Ascending aorta (tissue), 2 donors: ENCODE measurements at regions not wholly inside any gene's neighbourhood (a gene's known extent, or its start where the extent isn't known, plus 50 kb on each side); places are given as distances from the start of the nearest gene placed in this dataset.

Experiments used
- DNase-seq, 2 donors: peaks; one replicate each; pipeline ENCODE4 v3.0.0-alpha.2; 2019; ENCODE audit warnings: low spot score in 2 of 2
- H3K27ac ChIP-seq, 2 donors: fragments of 200-600 bp; sonication (generic); one replicate each; pipeline ENCODE4 v1.5.1; 2016 to 2017; ENCODE audit warnings: mild to moderate bottlenecking in 1 of 2
- H3K27me3 ChIP-seq: fragments of 200-600 bp; sonication (generic); one replicate; pipeline ENCODE4 v1.5.1; 2017
- H3K36me3 ChIP-seq, 2 donors: fragments of 200-600 bp; sonication (generic); one replicate each; pipeline ENCODE4 v1.5.1; 2016
- H3K4me1 ChIP-seq, 2 donors: fragments of 200-600 bp; sonication (generic); one replicate each; pipeline ENCODE4 v1.5.1; 2016 to 2017; ENCODE audit warnings: mild to moderate bottlenecking in 1 of 2
- H3K4me3 ChIP-seq, 2 donors: fragments of 200-600 bp; sonication (generic); one replicate each; pipeline ENCODE4 v1.5.1; 2016 to 2017; ENCODE audit warnings: mild to moderate bottlenecking in 1 of 2
- H3K9me3 ChIP-seq, 2 donors: fragments of 200-600 bp; sonication (generic); one replicate each; pipeline ENCODE4 v1.5.1; 2016
- intact Hi-C: fragments of 100-400 bp; cut with DNase I; formaldehyde crosslinking; loops from one replicate; pipeline ENCODE4 v1.15.1; 2023
- TF ChIP-seq, protein P1 (sequence below), 3 experiments: fragments of 200-600 bp in 2 of 3; fragments of 450-650 bp in 1 of 3; sonication (generic) in 2 of 3; IDR thresholded peaks; one replicate each; pipeline ENCODE4 v1.5.1; 2016 to 2019; ENCODE audit warnings: antibody characterized with exemption in 3 of 3, mild to moderate bottlenecking in 1 of 3, moderate library complexity in 1 of 3

- Histone ChIP-seq H3K27me3 (no peaks in the 10 kb centered on the region), H3K9me3 (no peaks in the 10 kb centered on the region), H3K27ac (no peak overlapping the region), H3K4me1 (no peaks in the 10 kb centered on the region), H3K36me3 (no peaks in the 10 kb centered on the region), H3K4me3 (no peak overlapping the region)
- intact Hi-C loops = no loop called here
- TF ChIP-seq, protein P1, sequence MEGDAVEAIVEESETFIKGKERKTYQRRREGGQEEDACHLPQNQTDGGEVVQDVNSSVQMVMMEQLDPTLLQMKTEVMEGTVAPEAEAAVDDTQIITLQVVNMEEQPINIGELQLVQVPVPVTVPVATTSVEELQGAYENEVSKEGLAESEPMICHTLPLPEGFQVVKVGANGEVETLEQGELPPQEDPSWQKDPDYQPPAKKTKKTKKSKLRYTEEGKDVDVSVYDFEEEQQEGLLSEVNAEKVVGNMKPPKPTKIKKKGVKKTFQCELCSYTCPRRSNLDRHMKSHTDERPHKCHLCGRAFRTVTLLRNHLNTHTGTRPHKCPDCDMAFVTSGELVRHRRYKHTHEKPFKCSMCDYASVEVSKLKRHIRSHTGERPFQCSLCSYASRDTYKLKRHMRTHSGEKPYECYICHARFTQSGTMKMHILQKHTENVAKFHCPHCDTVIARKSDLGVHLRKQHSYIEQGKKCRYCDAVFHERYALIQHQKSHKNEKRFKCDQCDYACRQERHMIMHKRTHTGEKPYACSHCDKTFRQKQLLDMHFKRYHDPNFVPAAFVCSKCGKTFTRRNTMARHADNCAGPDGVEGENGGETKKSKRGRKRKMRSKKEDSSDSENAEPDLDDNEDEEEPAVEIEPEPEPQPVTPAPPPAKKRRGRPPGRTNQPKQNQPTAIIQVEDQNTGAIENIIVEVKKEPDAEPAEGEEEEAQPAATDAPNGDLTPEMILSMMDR (IDR thresholded peaks at IDR 0.05) = no peak
- no peak for DNase-seq
These were observed 855.5 kb upstream of the SALL3 start for GRCh38 chr18:78123926-78124797.

DNA sequence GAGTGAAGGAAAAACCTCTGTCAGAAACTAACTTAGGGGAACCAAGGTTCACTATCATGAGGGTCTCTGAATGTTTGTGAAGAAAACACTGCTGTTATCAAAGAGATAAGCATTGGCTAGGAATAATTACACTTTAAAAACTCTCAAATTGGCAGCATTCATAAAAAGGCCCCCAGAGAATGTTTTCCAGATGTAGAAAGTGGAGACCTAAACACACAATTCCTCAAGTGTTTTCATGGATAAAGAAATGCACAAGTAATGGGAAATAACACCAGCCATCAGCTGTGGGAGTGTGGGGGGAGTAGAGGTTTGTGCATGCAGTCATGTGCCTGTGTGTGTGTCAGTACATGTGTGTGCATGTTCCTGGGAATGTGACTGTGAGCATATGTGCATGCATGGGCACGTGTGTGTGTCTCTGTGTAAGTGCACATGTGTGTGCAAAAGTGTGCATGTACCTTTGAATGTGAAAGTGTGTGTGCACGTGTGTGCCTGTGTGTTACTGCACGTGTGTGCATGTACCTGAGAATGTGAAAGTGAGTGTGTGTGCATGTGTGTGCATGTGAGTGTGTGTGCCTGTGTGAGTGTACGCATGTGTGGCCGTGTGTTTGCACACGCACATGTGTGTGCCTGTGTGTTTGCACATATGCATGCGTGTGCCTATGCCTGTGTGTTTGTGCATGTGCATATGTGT, 854.3 kb upstream of the SALL3 start:
- Histone ChIP-seq H3K9me3 (no peaks in the 10 kb centered on the region), H3K27me3 (no peaks in the 10 kb centered on the region), H3K4me3 (no peak overlapping the region), H3K4me1 (no peaks in the 10 kb centered on the region), H3K27ac (no peak overlapping the region), H3K36me3 (no peaks in the 10 kb centered on the region)
- DNase-seq = no peak
- intact Hi-C loops = no loop called here
- TF ChIP-seq, protein P1 (IDR thresholded peaks at IDR 0.05) = no peak

DNA sequence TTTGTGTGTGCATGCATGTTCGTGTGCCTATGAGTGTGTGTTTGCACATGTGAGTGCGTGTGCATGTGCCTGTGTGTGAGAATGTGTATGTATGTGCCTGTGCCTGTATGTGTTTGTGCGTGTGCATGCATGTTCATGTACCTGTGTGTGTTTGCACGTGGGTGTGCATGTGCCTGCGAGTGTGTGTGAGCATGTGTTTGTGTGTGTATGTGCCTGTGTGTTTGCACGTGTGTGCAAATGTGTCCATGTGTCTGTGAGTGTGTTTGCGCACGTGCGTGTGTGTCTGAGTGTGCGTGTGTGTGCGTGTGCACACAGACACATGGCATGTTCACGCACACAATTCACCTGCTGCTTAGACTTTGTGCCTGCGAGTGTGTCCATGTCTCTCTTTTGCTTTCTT, 853.5 kb upstream of the SALL3 start:
- H3K27me3 ChIP-seq = no peaks in the 10 kb centered on the region
- no peaks in the 10 kb centered on the region for H3K4me1 ChIP-seq
- no peak overlapping the region for H3K4me3 ChIP-seq
- intact Hi-C loops = no loop called here
- H3K36me3 ChIP-seq = no peaks in the 10 kb centered on the region
- no peaks in the 10 kb centered on the region for H3K9me3 ChIP-seq
- no peak overlapping the region for H3K27ac ChIP-seq
- peak in 1 of 2 donors; percentile 5 for DNase-seq
- TF ChIP-seq, protein P1 (IDR thresholded peaks at IDR 0.05) = no peak

DNA sequence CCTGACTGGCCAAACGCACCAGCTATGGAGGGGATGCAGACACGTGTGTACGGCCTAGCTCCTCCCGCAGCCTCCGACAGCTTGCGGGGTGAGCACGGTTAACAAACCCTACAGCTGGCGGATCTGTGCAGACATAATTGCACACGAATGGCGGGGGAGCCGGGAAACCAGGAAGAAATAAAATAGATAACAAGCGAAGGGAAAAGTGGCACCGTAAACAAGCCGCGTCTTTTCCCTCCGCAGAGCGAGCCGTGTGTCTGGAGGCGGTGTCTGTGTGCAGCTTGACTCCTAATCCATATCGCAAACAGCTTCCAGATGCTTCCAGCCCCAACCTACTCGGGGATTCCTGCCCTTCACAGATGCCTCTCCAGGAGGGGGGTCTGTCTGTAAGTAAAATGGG, 853.1 kb upstream of the SALL3 start:
- TF ChIP-seq, protein P1 (IDR thresholded peaks at IDR 0.05) = no peak
- Histone ChIP-seq H3K27ac (no peak overlapping the region), H3K9me3 (no peaks in the 10 kb centered on the region), H3K4me1 (no peaks in the 10 kb centered on the region), H3K36me3 (no peaks in the 10 kb centered on the region), H3K4me3 (no peak overlapping the region), H3K27me3 (no peaks in the 10 kb centered on the region)
- intact Hi-C loops = no loop called here
- no peak for DNase-seq

DNA sequence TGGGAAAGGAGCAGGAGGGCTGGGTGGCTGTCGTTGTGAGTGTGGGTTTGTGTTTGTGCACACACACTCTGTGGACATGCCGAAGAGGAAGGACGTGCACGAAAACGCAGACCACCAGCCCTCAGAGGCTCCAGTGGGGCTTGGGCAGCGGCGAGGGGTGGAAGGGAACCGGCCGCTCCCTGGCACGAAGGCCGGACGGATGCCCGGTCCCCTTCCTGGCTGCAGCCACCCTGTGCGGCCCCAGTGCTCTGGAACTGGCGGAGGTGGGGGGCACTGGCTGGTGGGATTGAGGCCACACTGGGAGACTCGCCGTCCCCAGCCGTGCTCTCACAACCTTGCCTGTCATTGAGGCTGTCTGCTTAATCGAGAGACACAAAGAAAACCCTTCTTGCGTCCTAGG, 852.6 kb upstream of the SALL3 start:
- intact Hi-C loops = no loop called here
- H3K4me3 ChIP-seq = no peak overlapping the region
- no peaks in the 10 kb centered on the region for H3K4me1 ChIP-seq
- DNase-seq = no peak
- H3K27me3 ChIP-seq = no peaks in the 10 kb centered on the region
- H3K9me3 ChIP-seq = no peaks in the 10 kb centered on the region
- H3K36me3 ChIP-seq = no peaks in the 10 kb centered on the region
- H3K27ac ChIP-seq = no peak overlapping the region
- TF ChIP-seq, protein P1 (IDR thresholded peaks at IDR 0.05) = no peak
